LNCaP clone FGC (cell line): ENCODE measurements at regions not wholly inside any gene's neighbourhood (a gene's known extent, or its start where the extent isn't known, plus 50 kb on each side); places are given as distances from the start of the nearest gene placed in this dataset.

Experiments
- DNase-seq: peaks from one replicate; pipeline ENCODE4 v3.0.0-alpha.2; 2011; ENCODE audit warnings: low read depth
- H3K4me3 ChIP-seq: 2 replicates; pipeline ENCODE4 v1.5.1; 2011; ENCODE audit warnings: mild to moderate bottlenecking, low read depth, low read length, control low read depth
- CTCF ChIP-seq: IDR thresholded peaks from 2 replicates; pipeline ENCODE4 v1.5.1; 2012; ENCODE audit warnings: mild to moderate bottlenecking; ENCODE audit not compliant: control insufficient read depth, insufficient read depth; ENCODE audit errors: extremely low read depth

DNA sequence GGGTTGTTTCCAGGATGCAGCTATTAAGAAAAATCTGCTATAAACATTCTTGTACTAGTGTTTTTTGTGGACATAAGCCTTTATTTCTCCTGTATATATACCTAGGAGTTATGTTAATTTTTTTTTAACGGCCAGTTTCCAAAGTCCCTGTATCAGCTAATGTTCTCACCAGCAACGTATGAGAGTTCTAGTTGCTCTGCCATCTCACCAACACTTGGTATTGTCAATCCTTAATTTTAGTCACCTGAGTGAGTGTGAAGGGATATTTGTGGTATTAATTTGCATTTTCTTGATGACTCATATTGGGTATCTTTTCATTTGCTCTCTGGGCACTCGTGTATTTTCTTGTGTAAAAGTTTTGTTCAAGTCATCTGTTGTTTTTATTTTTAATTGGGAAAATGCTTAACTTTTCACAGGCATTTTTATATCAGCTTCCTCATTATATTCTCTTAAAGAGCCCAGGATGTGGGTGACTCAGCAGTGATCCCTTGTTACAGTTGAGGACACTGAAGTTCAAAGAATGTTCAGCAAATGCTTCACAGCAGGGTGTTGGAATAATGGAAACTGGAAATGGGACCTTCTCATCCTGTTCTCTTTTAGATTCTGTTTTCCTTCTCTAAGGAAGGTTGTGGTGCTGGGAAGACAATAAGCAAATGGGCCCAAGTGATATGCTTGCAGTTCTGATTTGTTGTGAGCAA is 176.3 kb upstream of the PRNP start:
- H3K4me3 ChIP-seq, result no peak overlapping the region
- TF ChIP-seq CTCF, result no peak
- no peak for DNase-seq

DNA sequence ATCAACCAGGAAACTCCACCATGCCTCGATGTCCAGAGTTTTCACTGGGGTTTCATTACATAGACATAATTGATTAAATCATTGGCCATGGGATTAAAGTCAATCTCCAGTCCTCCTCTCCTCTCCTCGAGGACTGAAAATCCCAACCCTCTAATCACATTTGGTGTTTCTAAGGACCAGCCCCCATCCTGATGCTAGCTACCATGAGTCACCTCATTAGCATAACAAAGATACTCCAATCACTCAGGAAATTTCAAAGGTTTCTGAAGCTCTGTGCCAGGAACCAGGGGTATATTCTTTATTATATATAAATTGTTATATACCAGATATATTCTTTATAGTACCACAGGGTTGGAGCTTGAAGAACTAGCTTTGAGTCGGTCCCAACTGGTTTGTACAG is 177.5 kb upstream of the PRNP start:
- H3K4me3 ChIP-seq, result no peak overlapping the region
- no peak for TF ChIP-seq CTCF
- no peak for DNase-seq

DNA sequence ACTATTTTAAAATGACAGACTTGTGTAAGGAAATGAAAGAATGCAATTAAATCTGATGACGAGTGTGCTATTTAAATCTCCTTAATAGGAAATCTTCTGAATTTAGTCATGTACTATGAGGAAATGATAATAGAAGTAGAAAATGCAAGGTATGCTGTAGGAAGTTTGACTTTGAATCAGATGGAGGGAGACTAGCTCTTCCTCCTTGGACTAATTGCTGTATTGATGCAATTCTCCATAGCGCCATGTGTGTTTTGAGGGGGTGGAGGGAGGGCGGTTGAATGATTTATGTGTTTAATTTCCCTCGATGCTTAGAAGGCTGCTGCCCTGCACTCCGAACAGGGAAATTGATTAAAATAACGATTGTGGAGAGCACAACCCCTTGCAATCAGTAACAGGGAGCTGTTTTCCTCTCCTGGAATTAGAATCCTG is 179.0 kb upstream of the PRNP start:
- no peak overlapping the region for H3K4me3 ChIP-seq
- DNase-seq, result no peak
- no peak for TF ChIP-seq CTCF

DNA sequence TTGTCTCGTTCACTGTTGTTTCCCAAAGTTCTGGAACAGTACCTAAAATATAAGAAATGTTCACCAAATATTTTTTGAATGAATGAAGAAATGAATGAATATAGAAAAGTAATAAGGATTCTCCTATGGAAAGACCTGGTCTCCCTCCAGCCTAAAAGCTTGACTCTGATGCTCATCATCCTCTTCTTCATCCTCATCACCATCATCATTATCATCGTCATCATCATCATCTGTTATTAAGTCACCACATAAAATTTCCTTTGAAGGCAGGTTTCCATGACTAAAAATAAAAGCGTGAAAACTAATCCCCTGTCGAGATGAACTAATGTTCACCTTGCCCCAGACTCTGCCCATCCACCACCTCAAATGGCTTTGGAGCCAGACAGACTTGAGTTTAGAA is 181.4 kb upstream of the PRNP start:
- DNase-seq, result no peak
- H3K4me3 ChIP-seq, result no peak overlapping the region
- TF ChIP-seq CTCF, result no peak

DNA sequence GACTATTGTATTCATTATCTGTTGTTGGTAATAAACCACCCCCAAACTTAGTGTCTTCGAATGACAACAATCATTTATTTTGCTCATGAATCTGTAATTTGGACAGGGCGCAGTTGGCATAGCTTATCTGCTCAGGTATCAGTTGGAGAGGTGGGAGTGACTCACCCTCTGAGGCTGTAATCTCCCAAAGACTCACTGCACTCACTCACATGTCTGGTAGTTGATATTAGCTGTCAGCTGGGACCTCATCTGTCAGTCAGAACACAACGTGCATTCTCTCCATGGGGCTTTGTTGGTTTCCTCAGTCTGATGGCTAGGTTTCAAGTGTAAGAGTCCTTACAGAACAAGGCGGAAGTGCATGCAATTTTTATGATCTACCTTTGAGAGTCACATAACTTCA is 183.5 kb upstream of the PRNP start:
- no peak for TF ChIP-seq CTCF
- H3K4me3 ChIP-seq, result no peak overlapping the region
- no peak for DNase-seq

DNA sequence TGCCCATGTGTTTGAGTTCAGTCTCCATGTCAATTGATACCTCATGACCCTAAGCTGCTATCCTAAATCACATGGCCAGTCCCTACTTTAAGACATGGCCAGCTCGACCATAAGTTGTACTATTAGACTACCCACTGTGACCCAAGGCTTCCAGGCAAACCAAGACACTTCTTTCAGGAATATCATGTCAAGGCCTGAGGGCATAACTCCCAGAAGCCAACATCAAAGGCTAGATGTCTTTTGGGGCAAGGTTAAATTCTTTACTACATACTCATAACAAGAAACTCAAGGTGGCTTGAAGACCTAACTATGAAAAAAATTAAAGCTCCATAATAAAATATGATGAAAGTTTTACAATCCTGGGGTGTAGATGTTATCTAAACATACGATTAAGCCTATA is 192.9 kb upstream of the PRNP start:
- DNase-seq, result no peak
- TF ChIP-seq CTCF, result no peak
- H3K4me3 ChIP-seq, result no peak overlapping the region

DNA sequence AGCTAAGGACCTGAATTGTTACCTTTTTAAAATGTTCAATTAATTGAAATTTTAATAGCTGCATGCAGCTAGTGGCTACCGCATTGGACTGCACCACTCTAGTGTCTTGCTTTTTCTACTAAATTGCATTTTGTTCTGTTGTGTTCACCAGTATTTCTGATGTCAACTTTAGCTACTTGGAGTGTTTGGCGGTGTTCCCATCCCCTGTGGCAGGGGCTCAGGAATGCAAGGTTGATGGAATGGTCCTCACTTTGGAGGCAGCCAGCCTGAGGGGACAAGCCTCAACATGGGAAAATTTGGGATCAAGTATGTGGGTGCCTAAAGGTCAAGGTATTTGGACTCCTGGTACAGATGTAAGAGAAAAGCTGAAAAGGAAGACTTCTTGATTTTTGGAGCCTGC is 194.6 kb upstream of the PRNP start:
- no peak overlapping the region for H3K4me3 ChIP-seq
- no peak for TF ChIP-seq CTCF
- DNase-seq, result no peak
